Neuronal stem cell (in vitro differentiated cells): ENCODE measurements at regions not wholly inside any gene's neighbourhood (a gene's known extent, or its start where the extent isn't known, plus 50 kb on each side); places are given as distances from the start of the nearest gene placed in this dataset.
A peak's percentile ranks its signal among the peaks of the same experiment; 100 is the strongest.

ENCODE experiments used
- DNase-seq: peaks from one replicate; pipeline ENCODE4 v3.0.0-alpha.2; 2013; ENCODE audit warnings: low spot score
- H2AFZ ChIP-seq: one replicate; pipeline ENCODE4 v1.6.1; 2013; ENCODE audit warnings: mild to moderate bottlenecking, low read length, inconsistent platforms
- H2AK5ac ChIP-seq: 2 replicates; pipeline ENCODE4 v1.6.1; 2013; ENCODE audit warnings: low read depth, mild to moderate bottlenecking, inconsistent platforms, low read length, moderate library complexity, mixed read lengths
- H2BK120ac ChIP-seq: 2 replicates; pipeline ENCODE4 v1.6.1; 2013; ENCODE audit warnings: low read depth, mild to moderate bottlenecking, inconsistent platforms, low read length, moderate library complexity, mixed read lengths
- H2BK12ac ChIP-seq: one replicate; pipeline ENCODE4 v1.6.1; 2013; ENCODE audit warnings: low read length, inconsistent platforms
- H2BK15ac ChIP-seq: 2 replicates; pipeline ENCODE4 v1.6.1; 2013; ENCODE audit warnings: mild to moderate bottlenecking, low read length, inconsistent platforms, mixed read lengths
- H2BK5ac ChIP-seq: one replicate; pipeline ENCODE4 v1.6.1; 2013; ENCODE audit warnings: inconsistent platforms, mild to moderate bottlenecking, low read length, moderate library complexity
- H3K14ac ChIP-seq: one replicate; pipeline ENCODE4 v1.6.1; 2013; ENCODE audit warnings: low read length, inconsistent platforms
- H3K18ac ChIP-seq: 2 replicates; pipeline ENCODE4 v1.6.1; 2013; ENCODE audit warnings: low read length, inconsistent platforms
- H3K23ac ChIP-seq: 2 replicates; pipeline ENCODE4 v1.6.1; 2013; ENCODE audit warnings: low read depth, mild to moderate bottlenecking, mixed read lengths, low read length, inconsistent platforms; ENCODE audit not compliant: poor library complexity
- H3K27ac ChIP-seq: replicated peaks from 3 replicates; pipeline ENCODE4 v1.5.1; 2013; ENCODE audit warnings: low read length, inconsistent platforms
- H3K27me3 ChIP-seq, 3 experiments: 2 replicates each; pipeline ENCODE4 v1.6.1; 2013; ENCODE audit warnings: low read length in 3 of 3, mild to moderate bottlenecking in 2 of 3, inconsistent platforms in 1 of 3, low read depth in 1 of 3, mixed read lengths in 1 of 3, moderate library complexity in 1 of 3; ENCODE audit not compliant: control insufficient read depth in 3 of 3, insufficient read depth in 3 of 3
- H3K36me3 ChIP-seq, 2 donors: replicated peaks in 1 of 2; 2 replicates each; pipeline ENCODE4 v1.6.1; 2013; ENCODE audit warnings: low read length in 2 of 2; ENCODE audit not compliant: control insufficient read depth in 2 of 2, insufficient read depth in 2 of 2
- H3K4ac ChIP-seq: 2 replicates; pipeline ENCODE4 v1.6.1; 2013; ENCODE audit warnings: inconsistent platforms, mild to moderate bottlenecking, low read length, moderate library complexity
- H3K4me1 ChIP-seq, 2 donors: 1 replicate in 1 of 2; 2 replicates in 1 of 2; pipeline ENCODE4 v1.6.1; 2013; ENCODE audit warnings: low read length in 2 of 2, low read depth in 1 of 2; ENCODE audit not compliant: control insufficient read depth in 2 of 2, insufficient read depth in 1 of 2
- H3K4me2 ChIP-seq: one replicate; pipeline ENCODE4 v1.6.1; 2013; ENCODE audit warnings: mild to moderate bottlenecking, low read length, inconsistent platforms; ENCODE audit not compliant: insufficient read depth, poor library complexity, severe bottlenecking
- H3K4me3 ChIP-seq, 2 donors: 2 replicates each; pipeline ENCODE4 v1.5.1; 2013; ENCODE audit warnings: low read length in 2 of 2, mild to moderate bottlenecking in 2 of 2, inconsistent platforms in 1 of 2, moderate library complexity in 1 of 2
- H3K79me1 ChIP-seq: one replicate; pipeline ENCODE4 v1.6.1; 2013; ENCODE audit warnings: low read depth, mild to moderate bottlenecking, inconsistent platforms, low read length, moderate library complexity
- H3K9ac ChIP-seq: one replicate; pipeline ENCODE4 v1.6.1; 2013; ENCODE audit warnings: mild to moderate bottlenecking, low read depth, low read length, inconsistent platforms; ENCODE audit not compliant: poor library complexity
- H3K9me3 ChIP-seq, 2 donors: replicated peaks in 1 of 2; 2 replicates each; pipeline versions ENCODE3 to v1.6.1; 2013; ENCODE audit warnings: low read length in 2 of 2, mild to moderate bottlenecking in 2 of 2, inconsistent platforms in 1 of 2, low read depth in 1 of 2, mixed read lengths in 1 of 2, moderate library complexity in 1 of 2; ENCODE audit not compliant: control insufficient read depth in 2 of 2, insufficient read depth in 1 of 2
- H4K8ac ChIP-seq: one replicate; pipeline ENCODE4 v1.6.1; 2013; ENCODE audit warnings: low read depth, mild to moderate bottlenecking, inconsistent platforms, low read length, moderate library complexity
- H4K91ac ChIP-seq: one replicate; pipeline ENCODE4 v1.6.1; 2013; ENCODE audit warnings: low read length, low read depth, mild to moderate bottlenecking, inconsistent platforms; ENCODE audit not compliant: poor library complexity
- WGBS, 2 donors: extraction: QIAGEN DNeasy Blood & Tissue Kit; methylation state at CpG; one replicate each; pipeline ENCODE4 v1.1.7; 2013; ENCODE audit warnings: missing lambda C conversion rate in 2 of 2, mixed read lengths in 1 of 2; ENCODE audit not compliant: insufficient read length in 2 of 2, insufficient replicate concordance in 1 of 2; ENCODE audit errors: extremely low coverage in 2 of 2; 5-methylcytosine and 5-hydroxymethylcytosine counted together

GRCh38 chr17:62322313-62322712 lies 58.0 kb upstream of the EFCAB3 start:
- no peak overlapping the region for H2AK5ac ChIP-seq
- no peak overlapping the region for H2BK12ac ChIP-seq
- peak overlapping the region; percentile 37 for H3K4ac ChIP-seq
- no CpG with 5 or more reads among the region's 7 CpGs for WGBS, 2 donors
- H3K4me3 ChIP-seq: no peak overlapping the region
- H3K4me1 ChIP-seq: no peaks in the 10 kb centered on the region
- H3K36me3 ChIP-seq: no peaks in the 10 kb centered on the region
- no peak overlapping the region for H3K27ac ChIP-seq
- H3K23ac ChIP-seq: no peak overlapping the region
- no peak overlapping the region for H3K18ac ChIP-seq
- H3K9me3 ChIP-seq: no peaks in the 10 kb centered on the region
- H3K27me3 ChIP-seq: no peaks in the 10 kb centered on the region
- no peak overlapping the region for H2BK5ac ChIP-seq
- H3K4me2 ChIP-seq: no peak overlapping the region
- H2BK120ac ChIP-seq: no peak overlapping the region
- no peak overlapping the region for H2BK15ac ChIP-seq
- H3K14ac ChIP-seq: no peak overlapping the region
- no peak for DNase-seq
- no peak overlapping the region for H4K91ac ChIP-seq
- H3K9ac ChIP-seq: no peak overlapping the region
- H4K8ac ChIP-seq: no peak overlapping the region
- no peak overlapping the region for H2AFZ ChIP-seq
- H3K79me1 ChIP-seq: no peaks in the 10 kb centered on the region

GRCh38 chr17:62321451-62321850 lies 58.9 kb upstream of the EFCAB3 start:
- no peak overlapping the region for H3K4me2 ChIP-seq
- no peaks in the 10 kb centered on the region for H3K79me1 ChIP-seq
- H3K4me3 ChIP-seq: no peak overlapping the region
- H2BK15ac ChIP-seq: no peak overlapping the region
- no CpG with 5 or more reads among the region's 1 CpG for WGBS, 2 donors
- no peaks in the 10 kb centered on the region for H3K9me3 ChIP-seq
- no peaks in the 10 kb centered on the region for H3K36me3 ChIP-seq
- H3K23ac ChIP-seq: no peak overlapping the region
- H3K4me1 ChIP-seq: no peaks in the 10 kb centered on the region
- H4K8ac ChIP-seq: no peak overlapping the region
- no peak overlapping the region for H2AK5ac ChIP-seq
- no peak overlapping the region for H2BK5ac ChIP-seq
- H4K91ac ChIP-seq: no peak overlapping the region
- H2BK12ac ChIP-seq: no peak overlapping the region
- no peak overlapping the region for H2AFZ ChIP-seq
- H3K27ac ChIP-seq: no peak overlapping the region
- H3K27me3 ChIP-seq: no peaks in the 10 kb centered on the region
- H3K18ac ChIP-seq: no peak overlapping the region
- no peak overlapping the region for H3K4ac ChIP-seq
- no peak overlapping the region for H2BK120ac ChIP-seq
- no peak overlapping the region for H3K9ac ChIP-seq
- H3K14ac ChIP-seq: no peak overlapping the region
- no peak for DNase-seq

GRCh38 chr17:62319846-62320245 lies 60.5 kb upstream of the EFCAB3 start:
- H3K14ac ChIP-seq: no peak overlapping the region
- H3K4me2 ChIP-seq: no peak overlapping the region
- H3K36me3 ChIP-seq: no peaks in the 10 kb centered on the region
- H2BK120ac ChIP-seq: no peak overlapping the region
- H2BK5ac ChIP-seq: no peak overlapping the region
- no CpG with 5 or more reads among the region's 1 CpG for WGBS, 2 donors
- H3K27me3 ChIP-seq: no peaks in the 10 kb centered on the region
- no peak overlapping the region for H3K4me3 ChIP-seq
- H3K79me1 ChIP-seq: no peaks in the 10 kb centered on the region
- no peak overlapping the region for H2BK12ac ChIP-seq
- H3K9me3 ChIP-seq: no peaks in the 10 kb centered on the region
- no peak overlapping the region for H4K8ac ChIP-seq
- no peak overlapping the region for H3K9ac ChIP-seq
- no peaks in the 10 kb centered on the region for H3K4me1 ChIP-seq
- no peak overlapping the region for H4K91ac ChIP-seq
- no peak overlapping the region for H2AK5ac ChIP-seq
- H2BK15ac ChIP-seq: no peak overlapping the region
- no peak overlapping the region for H3K27ac ChIP-seq
- DNase-seq: no peak
- no peak overlapping the region for H3K18ac ChIP-seq
- no peak overlapping the region for H3K4ac ChIP-seq
- H2AFZ ChIP-seq: no peak overlapping the region
- no peak overlapping the region for H3K23ac ChIP-seq

GRCh38 chr17:62309396-62309795 lies 71.0 kb upstream of the EFCAB3 start:
- no peak overlapping the region for H4K8ac ChIP-seq
- no peak overlapping the region for H2BK15ac ChIP-seq
- H3K9me3 ChIP-seq: no peaks in the 10 kb centered on the region
- no peak overlapping the region for H2BK120ac ChIP-seq
- H3K4me3 ChIP-seq: no peak overlapping the region
- DNase-seq: no peak
- H3K27me3 ChIP-seq: no peaks in the 10 kb centered on the region
- no peak overlapping the region for H3K27ac ChIP-seq
- H3K9ac ChIP-seq: no peak overlapping the region
- H2BK5ac ChIP-seq: no peak overlapping the region
- no peak overlapping the region for H3K4ac ChIP-seq
- no peaks in the 10 kb centered on the region for H3K36me3 ChIP-seq
- H2AFZ ChIP-seq: no peak overlapping the region
- no peaks in the 10 kb centered on the region for H3K79me1 ChIP-seq
- H3K18ac ChIP-seq: no peak overlapping the region
- H3K14ac ChIP-seq: no peak overlapping the region
- H3K4me2 ChIP-seq: no peak overlapping the region
- H3K4me1 ChIP-seq: no peaks in the 10 kb centered on the region
- H2BK12ac ChIP-seq: no peak overlapping the region
- no peak overlapping the region for H4K91ac ChIP-seq
- no peak overlapping the region for H3K23ac ChIP-seq
- no peak overlapping the region for H2AK5ac ChIP-seq
